GM12875 (cell line): ENCODE measurements at regions not wholly inside any gene's neighbourhood (a gene's known extent, or its start where the extent isn't known, plus 50 kb on each side); places are given as distances from the start of the nearest gene placed in this dataset.

Experiments used
- H3K4me3 ChIP-seq: one replicate; pipeline ENCODE4 v1.5.1; 2011; ENCODE audit warnings: low read depth, low read length, control low read depth
- CTCF ChIP-seq: IDR thresholded peaks from 2 replicates; pipeline ENCODE4 v1.5.1; 2011; ENCODE audit warnings: low read depth, mild to moderate bottlenecking, control low read depth, inconsistent platforms, low read length, moderate library complexity, borderline replicate concordance; ENCODE audit not compliant: insufficient read depth

GRCh38 chr1:177754603-177755002 lies 215.3 kb downstream of the SEC16B start:
- no peak for TF ChIP-seq CTCF
- H3K4me3 ChIP-seq: no peak overlapping the region

GRCh38 chr1:177753655-177754054 lies 216.2 kb downstream of the SEC16B start:
- TF ChIP-seq CTCF: no peak

GRCh38 chr1:177748080-177748801 lies 221.6 kb downstream of the SEC16B start:
- H3K4me3 ChIP-seq: no peak overlapping the region
- no peak for TF ChIP-seq CTCF

More at GRCh38 chr1:177753655-177754054, 216.2 kb downstream of the SEC16B start:
- no peak overlapping the region for H3K4me3 ChIP-seq

GRCh38 chr1:177746155-177746554 lies 223.7 kb downstream of the SEC16B start:
- no peak for TF ChIP-seq CTCF
- H3K4me3 ChIP-seq: no peak overlapping the region

- H3K4me3 ChIP-seq: no peak overlapping the region
- TF ChIP-seq CTCF: no peak
Measured at GRCh38 chr1:177744906-177745305, 225.0 kb downstream of the SEC16B start.

- no peak for TF ChIP-seq CTCF
- no peak overlapping the region for H3K4me3 ChIP-seq
Measured at GRCh38 chr1:177741476-177741875, 228.4 kb downstream of the SEC16B start.

GRCh38 chr1:177739780-177740179 lies 230.1 kb downstream of the SEC16B start:
- no peak for TF ChIP-seq CTCF
- no peak overlapping the region for H3K4me3 ChIP-seq
